NT2/D1 (cell line): ENCODE measurements at regions not wholly inside any gene's neighbourhood (a gene's known extent, or its start where the extent isn't known, plus 50 kb on each side); places are given as distances from the start of the nearest gene placed in this dataset.
"Not testable (repeated sequence)": the region's sequence is repeated elsewhere in the genome, so short reads cannot be mapped to it uniquely, and the experiment has no call there.

Source experiments
- DNase-seq: peaks from one replicate; pipeline ENCODE4 v3.0.0-alpha.2; 2011; ENCODE audit warnings: low read depth, low spot score
- H3K27me3 ChIP-seq: 2 replicates; pipeline ENCODE4 v1.6.0; 2011; ENCODE audit warnings: mild to moderate bottlenecking; ENCODE audit not compliant: insufficient read length, insufficient read depth
- H3K36me3 ChIP-seq: 2 replicates; pipeline ENCODE4 v1.6.1; 2011; ENCODE audit warnings: mild to moderate bottlenecking, low read length, mixed read lengths; ENCODE audit not compliant: insufficient read depth, insufficient read length
- H3K4me1 ChIP-seq: 2 replicates; pipeline ENCODE4 v1.5.1; 2011; ENCODE audit not compliant: insufficient read depth, insufficient read length
- H3K4me3 ChIP-seq: 2 replicates; pipeline ENCODE4 v1.5.1; 2011; ENCODE audit warnings: low read depth; ENCODE audit not compliant: insufficient read length
- H3K9ac ChIP-seq: 2 replicates; pipeline ENCODE4 v1.6.0; 2011; ENCODE audit warnings: low read depth; ENCODE audit not compliant: insufficient read length
- H3K9me3 ChIP-seq: 2 replicates; pipeline ENCODE4 v1.5.1; 2011; ENCODE audit warnings: mild to moderate bottlenecking, low read length; ENCODE audit not compliant: insufficient read depth
- SUZ12 ChIP-seq: IDR thresholded peaks from 2 replicates; pipeline ENCODE4 v1.6.1; 2011; ENCODE audit not compliant: insufficient read length, insufficient read depth; ENCODE audit errors: extremely low read depth
- YY1 ChIP-seq: IDR thresholded peaks from 2 replicates; pipeline ENCODE4 v1.6.1; 2011; ENCODE audit not compliant: insufficient read length, insufficient read depth
- ZNF274 ChIP-seq: IDR thresholded peaks from 2 replicates; pipeline ENCODE4 v1.6.1; 2011; ENCODE audit warnings: mild to moderate bottlenecking, low read depth, low read length

DNA sequence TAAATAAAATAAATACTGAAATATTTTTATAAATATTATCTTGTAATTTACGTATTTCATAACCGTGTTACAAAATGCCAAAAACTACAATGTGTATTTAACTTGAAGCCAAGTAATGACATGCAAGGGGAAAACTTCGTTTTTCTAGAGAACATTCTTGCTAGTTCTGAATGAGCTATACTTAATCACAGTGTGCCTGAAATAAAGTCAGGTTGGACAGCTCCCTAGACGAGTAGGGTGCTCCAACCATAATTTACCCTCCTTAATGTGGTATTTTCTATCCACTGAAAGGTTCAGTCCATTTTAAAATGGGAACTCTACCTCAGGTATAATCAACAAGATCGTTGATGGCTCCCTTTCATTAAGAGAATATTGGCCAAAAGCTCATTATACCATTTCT, 194.5 kb upstream of the AHR start:
- DNase-seq, result no peak
- no peaks in the 10 kb centered on the region for H3K27me3 ChIP-seq
- H3K9ac ChIP-seq, result no peak overlapping the region
- H3K4me3 ChIP-seq, result no peak overlapping the region
- no peaks in the 10 kb centered on the region for H3K36me3 ChIP-seq
- no peaks in the 10 kb centered on the region for H3K4me1 ChIP-seq
- TF ChIP-seq YY1, result no peak
- TF ChIP-seq SUZ12, result no peak
- peaks cover 4% of the 10 kb centered on the region; the same call in 1 of the 2 replicates for H3K9me3 ChIP-seq

DNA sequence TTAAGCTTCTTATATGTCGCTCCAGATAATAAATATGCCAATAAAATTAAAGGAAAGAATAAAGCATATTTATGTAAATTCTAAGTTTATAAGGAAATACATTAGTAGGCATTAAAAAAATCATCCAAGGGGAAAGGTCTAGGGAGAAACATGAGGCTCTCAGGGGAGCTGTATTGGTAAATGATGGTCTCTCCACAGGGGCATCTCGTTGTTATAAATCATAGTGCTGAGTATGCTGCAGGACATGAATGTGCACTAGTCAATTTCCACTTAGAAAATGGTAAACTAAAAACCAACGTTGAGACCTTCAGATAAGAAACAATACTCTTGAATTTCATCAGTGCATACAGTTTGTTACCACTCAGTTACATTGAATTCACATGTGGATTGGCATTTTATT, 194.0 kb upstream of the AHR start:
- Histone ChIP-seq H3K9me3 (peaks cover 4% of the 10 kb centered on the region; the same call in 1 of the 2 replicates), H3K27me3 (no peaks in the 10 kb centered on the region), H3K9ac (no peak overlapping the region), H3K36me3 (no peaks in the 10 kb centered on the region), H3K4me1 (no peaks in the 10 kb centered on the region), H3K4me3 (no peak overlapping the region)
- DNase-seq, result no peak
- TF ChIP-seq SUZ12, result no peak
- TF ChIP-seq YY1, result no peak
- no peak for TF ChIP-seq ZNF274

DNA sequence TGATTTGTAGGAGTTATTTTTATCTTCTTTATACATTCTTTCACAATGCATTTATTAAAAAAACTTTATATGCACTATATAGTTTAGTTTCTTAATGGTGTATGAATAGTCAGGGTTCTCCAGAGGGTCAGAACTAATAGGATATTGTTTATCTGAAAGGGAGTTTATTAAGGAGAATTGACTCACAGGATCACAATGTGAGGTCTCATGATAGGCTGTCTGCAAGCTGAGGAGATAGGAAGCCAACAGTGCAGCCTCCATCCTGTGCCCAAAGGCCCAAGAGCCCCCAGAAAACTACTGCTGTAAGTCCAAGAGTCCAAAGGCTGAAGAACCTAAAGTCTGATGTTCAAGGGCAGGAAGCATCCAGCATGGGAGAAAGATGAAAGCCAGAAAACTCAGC, 192.8 kb upstream of the AHR start:
- TF ChIP-seq ZNF274, result no peak
- no peak for TF ChIP-seq SUZ12
- no peak for TF ChIP-seq YY1
- DNase-seq, result no peak
- H3K36me3 ChIP-seq, result no peaks in the 10 kb centered on the region
- H3K9ac ChIP-seq, result no peak overlapping the region
- no peak overlapping the region for H3K4me3 ChIP-seq
- H3K4me1 ChIP-seq, result no peaks in the 10 kb centered on the region
- H3K27me3 ChIP-seq, result no peaks in the 10 kb centered on the region
- H3K9me3 ChIP-seq, result peaks cover 4% of the 10 kb centered on the region; the same call in 1 of the 2 replicates

DNA sequence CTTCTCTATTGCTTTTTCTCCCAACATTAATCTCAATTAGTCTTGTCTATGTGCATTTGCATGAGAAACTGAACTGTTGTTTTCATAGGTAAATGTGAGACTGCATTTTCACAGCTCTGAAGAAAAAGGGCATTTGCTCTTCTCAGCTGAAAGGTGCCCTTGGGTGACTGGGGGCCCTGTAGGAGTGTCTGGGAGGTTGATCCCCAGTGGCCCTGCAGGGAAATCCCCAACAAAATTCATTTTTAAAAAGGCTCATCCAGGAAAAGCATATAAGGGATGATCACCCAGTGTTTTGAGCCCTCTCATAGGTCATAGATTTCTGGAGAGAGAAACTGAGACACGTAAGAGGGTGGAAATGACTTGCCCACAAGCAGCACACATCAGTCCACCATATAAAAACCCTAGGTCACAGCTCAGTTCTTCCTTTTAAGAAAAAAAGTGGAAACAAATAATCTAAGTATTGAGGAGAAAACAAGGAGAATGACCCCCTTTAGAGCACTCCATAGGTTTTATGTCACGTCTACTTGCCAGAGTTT, 190.3 kb upstream of the AHR start:
- Histone ChIP-seq H3K4me1 (no peaks in the 10 kb centered on the region), H3K27me3 (no peaks in the 10 kb centered on the region), H3K9me3 (no peaks in the 10 kb centered on the region), H3K4me3 (no peak overlapping the region), H3K36me3 (no peaks in the 10 kb centered on the region), H3K9ac (no peak overlapping the region)
- TF ChIP-seq YY1, result no peak
- no peak for TF ChIP-seq SUZ12
- no peak for TF ChIP-seq ZNF274
- DNase-seq, result no peak

DNA sequence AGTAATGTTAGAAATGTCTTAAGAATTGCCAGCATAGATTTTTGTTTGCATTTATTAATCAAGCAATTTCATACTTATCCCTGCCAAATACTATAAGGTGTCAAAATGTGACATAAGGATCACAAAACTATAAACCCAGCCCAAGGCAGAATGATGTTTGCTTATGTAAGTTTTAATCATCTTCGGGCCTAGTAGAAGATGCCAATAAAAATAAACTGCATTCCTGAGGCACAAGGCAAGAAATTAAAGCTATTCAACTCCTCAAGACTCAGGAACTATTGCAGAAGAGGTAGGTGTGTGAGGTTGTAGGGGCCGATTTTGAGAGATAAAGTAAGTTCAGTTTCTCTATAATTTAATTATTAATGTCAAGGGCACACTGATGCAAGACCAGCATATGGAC, 189.4 kb upstream of the AHR start:
- TF ChIP-seq ZNF274, result no peak
- TF ChIP-seq YY1, result no peak
- no peak for TF ChIP-seq SUZ12
- no peak for DNase-seq

DNA sequence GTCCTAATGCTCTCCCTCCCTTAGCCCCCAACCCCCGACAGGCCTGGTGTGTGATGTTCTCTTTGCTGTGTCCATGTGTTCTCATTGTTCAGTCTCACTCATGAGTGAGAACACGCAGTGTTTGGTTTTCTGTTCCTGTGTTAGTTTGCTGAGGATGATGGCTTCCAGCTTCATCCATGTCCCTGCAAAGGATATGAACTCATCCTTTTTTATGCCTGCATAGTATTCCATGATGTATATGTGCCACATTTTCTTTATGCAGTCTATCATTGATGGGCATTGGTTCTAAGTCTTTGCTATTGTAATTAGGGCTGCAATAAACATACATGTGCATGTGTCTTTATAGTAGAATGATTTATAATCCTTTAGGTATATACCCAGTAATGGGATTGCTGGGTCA, 184.7 kb upstream of the AHR start:
- DNase-seq, H3K9ac ChIP-seq, H3K27me3 ChIP-seq, H3K36me3 ChIP-seq, H3K4me1 ChIP-seq, H3K4me3 ChIP-seq, H3K9me3 ChIP-seq: not testable (repeated sequence)

More for the DNA sequence above, 189.4 kb upstream of the AHR start:
- H3K4me1 ChIP-seq, result no peaks in the 10 kb centered on the region
- no peak overlapping the region for H3K9ac ChIP-seq
- H3K4me3 ChIP-seq, result no peak overlapping the region
- H3K27me3 ChIP-seq, result no peaks in the 10 kb centered on the region
- H3K36me3 ChIP-seq, result no peaks in the 10 kb centered on the region
- H3K9me3 ChIP-seq, result no peaks in the 10 kb centered on the region

DNA sequence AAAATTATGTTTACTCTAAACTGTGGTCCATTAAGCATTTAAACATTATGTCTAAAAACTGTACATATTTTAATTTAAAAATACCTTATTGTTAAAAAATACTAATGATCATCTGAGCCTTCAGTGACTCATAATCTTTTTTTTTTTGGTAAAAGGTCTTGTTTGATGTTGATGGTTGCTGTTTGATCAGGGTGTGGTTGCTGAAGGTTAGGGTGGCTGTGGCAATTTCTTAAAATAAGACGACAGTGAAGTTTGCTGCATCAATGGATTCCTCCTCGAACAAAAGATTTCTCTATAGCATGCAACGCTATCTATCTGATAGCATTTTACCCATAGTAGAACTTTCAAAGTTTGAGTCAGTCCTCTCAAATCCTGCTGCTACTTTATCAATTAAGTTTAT, 180.0 kb upstream of the AHR start:
- no peaks in the 10 kb centered on the region for H3K4me1 ChIP-seq
- no peak for TF ChIP-seq SUZ12
- TF ChIP-seq YY1, result no peak
- TF ChIP-seq ZNF274, result no peak
- no peaks in the 10 kb centered on the region for H3K9me3 ChIP-seq
- no peak for DNase-seq
- no peaks in the 10 kb centered on the region for H3K36me3 ChIP-seq
- H3K9ac ChIP-seq, result no peak overlapping the region
- no peaks in the 10 kb centered on the region for H3K27me3 ChIP-seq
- no peak overlapping the region for H3K4me3 ChIP-seq

DNA sequence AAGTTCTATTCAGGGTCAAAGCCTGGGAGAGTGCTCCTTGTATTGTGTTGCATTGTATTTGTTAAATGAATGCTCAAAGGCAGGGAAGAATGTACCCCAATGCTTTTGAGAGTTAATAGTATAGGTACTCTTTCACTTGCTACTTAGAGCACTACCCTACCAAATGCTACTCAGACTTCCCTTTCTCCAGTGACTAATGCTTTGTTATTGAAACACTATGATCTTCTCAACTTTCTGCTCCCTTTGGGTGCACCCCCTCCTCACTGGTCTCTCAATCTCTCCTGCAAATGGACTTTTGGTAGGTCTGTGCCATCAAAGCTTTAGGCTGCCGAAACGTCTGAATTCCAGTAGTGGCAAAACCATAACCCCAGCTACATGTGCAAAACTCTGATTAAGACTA, 177.7 kb upstream of the AHR start:
- H3K4me1 ChIP-seq, result no peaks in the 10 kb centered on the region
- TF ChIP-seq YY1, result no peak
- TF ChIP-seq ZNF274, result no peak
- TF ChIP-seq SUZ12, result no peak

More for the DNA sequence above, 177.7 kb upstream of the AHR start:
- Histone ChIP-seq H3K9me3 (no peaks in the 10 kb centered on the region), H3K27me3 (no peaks in the 10 kb centered on the region), H3K36me3 (no peaks in the 10 kb centered on the region), H3K4me3 (no peak overlapping the region), H3K9ac (no peak overlapping the region)
- DNase-seq, result no peak
